ENCODE measurements at regions not wholly inside any gene's neighbourhood (a gene's known extent, or its start where the extent isn't known, plus 50 kb on each side); places are given as distances from the start of the nearest gene placed in this dataset.

- WGBS, 2 donors: 94 to 96% methylated on average over 12 of the region's 12 CpGs
- Histone ChIP-seq H3K27me3 (no peaks in the 10 kb centered on the region), H3K27ac (no peak overlapping the region), H3K9me3 (no peaks in the 10 kb centered on the region), H3K36me3 (peaks cover 0 to 16% (median 8%) of the 10 kb centered on the region in 9 donors), H3K4me3 (no peak overlapping the region), H3K4me1 (peaks cover 0 to 18% (median 0%) of the 10 kb centered on the region in 9 donors)
- intact Hi-C loops (cut with DNase I): no loop called here
- TF ChIP-seq CTCF (IDR thresholded peaks at IDR 0.05): no peak
- ATAC-seq (no peak), DNase-seq (no peak)
These were observed 132.6 kb upstream of the MTHFD1L start for GRCh38 chr6:150732765-150733539.

DNA sequence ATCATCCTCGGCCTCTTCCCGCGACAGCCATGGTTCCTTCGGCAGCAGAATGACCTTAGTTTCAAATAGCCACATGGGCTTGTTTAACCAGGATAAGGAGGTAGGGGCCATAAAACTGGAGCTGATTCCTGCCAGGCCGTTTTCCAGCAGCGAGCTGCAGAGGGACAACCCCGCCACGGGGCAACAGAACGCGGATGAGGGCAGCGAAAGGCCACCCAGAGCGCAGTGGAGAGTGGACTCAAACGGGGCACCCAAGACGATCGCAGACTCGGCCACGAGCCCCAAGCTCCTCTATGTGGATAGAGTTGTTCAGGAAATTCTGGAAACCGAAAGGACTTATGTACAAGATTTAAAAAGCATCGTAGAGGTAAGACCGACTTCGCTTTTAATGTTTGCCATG, 131.8 kb upstream of the MTHFD1L start:
- no peaks in the 10 kb centered on the region for H3K9me3 ChIP-seq
- peaks cover 0 to 16% (median 8%) of the 10 kb centered on the region in 9 donors for H3K36me3 ChIP-seq
- peaks cover 0 to 25% (median 0%) of the 10 kb centered on the region in 9 donors for H3K4me1 ChIP-seq
- H3K4me3 ChIP-seq: no peak overlapping the region
- WGBS, 2 donors: 95 to 97% methylated on average over 21 of the region's 21 CpGs
- DNase-seq (no peak), ATAC-seq (no peak)
- TF ChIP-seq CTCF (IDR thresholded peaks at IDR 0.05): no peak
- no peak overlapping the region for H3K27ac ChIP-seq
- intact Hi-C loops (cut with DNase I): no loop called here
- no peaks in the 10 kb centered on the region for H3K27me3 ChIP-seq

DNA sequence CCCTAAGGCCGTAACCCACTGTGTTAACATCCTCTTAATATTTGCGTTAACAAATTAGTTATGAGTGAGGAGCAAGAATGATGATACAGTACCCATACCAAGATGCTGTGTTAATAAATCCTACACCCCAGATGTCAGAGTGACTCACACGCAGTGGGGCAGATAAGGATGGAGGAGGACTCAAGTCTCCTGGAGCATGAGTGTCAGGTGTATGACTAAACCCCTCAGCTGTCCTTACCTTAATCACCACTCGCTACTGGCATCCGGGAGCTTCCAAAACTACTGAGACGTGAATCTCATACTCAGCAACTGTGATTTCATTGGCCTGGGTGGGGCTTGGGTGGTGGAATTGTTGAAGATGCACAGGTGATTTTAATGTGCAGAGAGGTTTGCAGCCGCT, 131.3 kb upstream of the MTHFD1L start:
- 93 to 96% methylated on average over 7 of the region's 7 CpGs for WGBS, 2 donors
- no peaks in the 10 kb centered on the region for H3K9me3 ChIP-seq
- no peak for TF ChIP-seq CTCF (IDR thresholded peaks at IDR 0.05)
- ATAC-seq (no peak), DNase-seq (no peak)
- H3K4me1 ChIP-seq: peaks cover 0 to 30% (median 0%) of the 10 kb centered on the region in 9 donors
- H3K27ac ChIP-seq: no peak overlapping the region
- no peaks in the 10 kb centered on the region for H3K27me3 ChIP-seq
- H3K36me3 ChIP-seq: peaks cover 0 to 16% (median 8%) of the 10 kb centered on the region in 9 donors
- intact Hi-C loops (cut with DNase I): no loop called here
- H3K4me3 ChIP-seq: no peak overlapping the region

- ATAC-seq (peak in 4 of 8 donors; percentile 34 to 58 (median 47)), DNase-seq (no peak)
- no peak for TF ChIP-seq CTCF (IDR thresholded peaks at IDR 0.05)
- Histone ChIP-seq H3K27me3 (no peaks in the 10 kb centered on the region), H3K4me3 (no peak overlapping the region), H3K9me3 (no peaks in the 10 kb centered on the region), H3K27ac (peak overlapping the region in 1 of 10 donors; percentile 17), H3K36me3 (peaks cover 0 to 16% (median 8%) of the 10 kb centered on the region in 9 donors), H3K4me1 (peaks cover 0 to 41% (median 6%) of the 10 kb centered on the region in 9 donors)
- intact Hi-C loops (cut with DNase I): loop anchor here in 1 of 10 donors (5.0 kb wide), 1 partner anchor 48 kb away; no protein-coding TSS in a partner anchor
- 41 to 45% methylated on average over 3 of the region's 3 CpGs for WGBS, 2 donors
These were observed 130.1 kb upstream of the MTHFD1L start for GRCh38 chr6:150735341-150735851.

Data from heart right ventricle (tissue), 16 donors.